Mesendoderm (in vitro differentiated cells): ENCODE measurements at regions not wholly inside any gene's neighbourhood (a gene's known extent, or its start where the extent isn't known, plus 50 kb on each side); places are given as distances from the start of the nearest gene placed in this dataset.
A peak's percentile ranks its signal among the peaks of the same experiment; 100 is the strongest.

Experiments used
- DNase-seq: peaks from one replicate; pipeline ENCODE4 v3.0.0; 2013
- H2AK5ac ChIP-seq: 2 replicates; pipeline ENCODE4 v1.6.1; 2013; ENCODE audit warnings: low read length, inconsistent platforms
- H2BK120ac ChIP-seq: 2 replicates; pipeline ENCODE4 v1.6.1; 2013; ENCODE audit warnings: low read depth, mild to moderate bottlenecking, low read length, moderate library complexity, mixed read lengths
- H2BK15ac ChIP-seq: replicated peaks from 2 replicates; pipeline ENCODE4 v1.6.1; 2013; ENCODE audit warnings: low read depth, mild to moderate bottlenecking, moderate library complexity
- H2BK5ac ChIP-seq: 2 replicates; pipeline ENCODE4 v1.6.1; 2013; ENCODE audit warnings: low read length, inconsistent platforms
- H3K18ac ChIP-seq: 2 replicates; pipeline ENCODE4 v1.6.1; 2013; ENCODE audit warnings: mild to moderate bottlenecking, low read length, mixed read lengths
- H3K23ac ChIP-seq: one replicate; pipeline ENCODE4 v1.6.1; 2013; ENCODE audit warnings: low read length
- H3K27ac ChIP-seq: 2 replicates; pipeline ENCODE4 v1.5.1; 2013; ENCODE audit warnings: low read depth, mild to moderate bottlenecking, inconsistent platforms, low read length, moderate library complexity
- H3K27me3 ChIP-seq: 2 replicates; pipeline ENCODE4 v1.6.1; 2013; ENCODE audit warnings: low read length, control low read depth, mild to moderate bottlenecking, inconsistent platforms; ENCODE audit not compliant: insufficient read depth, poor library complexity
- H3K36me3 ChIP-seq: 2 replicates; pipeline ENCODE4 v1.6.1; 2013; ENCODE audit warnings: low read length, inconsistent platforms; ENCODE audit not compliant: control insufficient read depth, insufficient read depth
- H3K4ac ChIP-seq: one replicate; pipeline ENCODE4 v1.6.1; 2013; ENCODE audit warnings: low read depth, mild to moderate bottlenecking, low read length, moderate library complexity
- H3K4me1 ChIP-seq: 2 replicates; pipeline ENCODE4 v1.6.1; 2013; ENCODE audit warnings: low read depth, low read length, inconsistent platforms; ENCODE audit not compliant: control insufficient read depth
- H3K4me2 ChIP-seq: 2 replicates; pipeline ENCODE4 v1.6.1; 2013; ENCODE audit warnings: low read length
- H3K4me3 ChIP-seq: 2 replicates; pipeline ENCODE4 v1.5.1; 2013; ENCODE audit warnings: mild to moderate bottlenecking, low read length
- H3K56ac ChIP-seq: one replicate; pipeline ENCODE4 v1.6.1; 2013; ENCODE audit warnings: low read length
- H3K79me1 ChIP-seq: 2 replicates; pipeline ENCODE4 v1.6.1; 2013; ENCODE audit warnings: low read length, inconsistent platforms
- H3K79me2 ChIP-seq: 2 replicates; pipeline ENCODE4 v1.6.1; 2013; ENCODE audit warnings: mild to moderate bottlenecking, low read length; ENCODE audit not compliant: control insufficient read depth, insufficient read depth
- H3K9ac ChIP-seq: 2 replicates; pipeline ENCODE4 v1.6.1; 2013; ENCODE audit warnings: low read length, inconsistent platforms
- H4K5ac ChIP-seq: one replicate; pipeline ENCODE4 v1.6.1; 2013; ENCODE audit warnings: low read length
- H4K8ac ChIP-seq: one replicate; pipeline ENCODE4 v1.6.1; 2013; ENCODE audit warnings: low read depth, mild to moderate bottlenecking, control low read depth, low read length, moderate library complexity
- WGBS: extraction: QIAGEN DNeasy Blood & Tissue Kit; methylation state at CpG from one replicate; pipeline ENCODE4 v1.1.7; 2013; ENCODE audit warnings: low lambda C conversion rate, missing lambda C conversion rate; ENCODE audit not compliant: insufficient coverage; ENCODE audit errors: extremely low coverage; 5-methylcytosine and 5-hydroxymethylcytosine counted together

DNA sequence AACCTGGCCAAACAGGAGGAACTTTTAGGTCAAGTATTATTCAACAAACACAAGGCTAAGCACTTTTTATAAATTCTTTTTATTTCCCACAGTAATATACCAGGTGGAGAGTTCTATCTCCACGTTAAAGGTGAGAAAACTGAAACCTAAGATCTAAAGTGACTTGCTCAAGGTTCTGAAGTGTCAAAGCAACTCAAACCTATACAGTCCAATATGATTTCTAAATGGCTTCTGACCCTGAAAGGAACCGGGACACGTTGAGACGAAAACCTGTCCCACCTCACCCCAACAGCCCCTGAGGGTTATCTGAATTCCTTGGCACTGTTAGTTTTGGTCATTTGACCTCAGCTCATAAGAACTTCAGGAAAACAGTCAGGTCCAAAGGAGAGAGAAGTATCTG, 814.5 kb upstream of the LRATD1 start:
- Histone ChIP-seq H4K5ac (no peak overlapping the region), H3K36me3 (no peaks in the 10 kb centered on the region), H4K8ac (no peak overlapping the region), H3K4ac (no peak overlapping the region), H3K4me2 (no peak overlapping the region), H3K23ac (no peak overlapping the region), H3K9ac (no peak overlapping the region), H2BK120ac (no peak overlapping the region), H3K18ac (no peak overlapping the region), H2BK5ac (no peak overlapping the region), H3K4me1 (peaks cover 2% of the 10 kb centered on the region), H3K79me2 (no peaks in the 10 kb centered on the region), H3K79me1 (no peaks in the 10 kb centered on the region), H2AK5ac (no peak overlapping the region), H3K27ac (no peak overlapping the region), H3K27me3 (peaks cover 3% of the 10 kb centered on the region), H2BK15ac (no peak overlapping the region), H3K56ac (no peak overlapping the region), H3K4me3 (no peak overlapping the region)
- DNase-seq: no peak
- no CpG with 5 or more reads among the region's 4 CpGs for WGBS

- Histone ChIP-seq H3K4me1 (peaks cover 3% of the 10 kb centered on the region), H3K27me3 (peaks cover 3% of the 10 kb centered on the region), H3K27ac (no peak overlapping the region), H3K79me1 (no peaks in the 10 kb centered on the region), H3K79me2 (no peaks in the 10 kb centered on the region), H2BK15ac (no peak overlapping the region), H3K18ac (no peak overlapping the region), H4K8ac (no peak overlapping the region), H3K4ac (no peak overlapping the region), H2BK5ac (no peak overlapping the region), H4K5ac (no peak overlapping the region), H3K4me3 (no peak overlapping the region), H3K23ac (no peak overlapping the region), H3K36me3 (no peaks in the 10 kb centered on the region), H2AK5ac (no peak overlapping the region), H3K9ac (no peak overlapping the region), H2BK120ac (no peak overlapping the region), H3K4me2 (no peak overlapping the region), H3K56ac (no peak overlapping the region)
- DNase-seq: peak; percentile 45
- no CpG with 5 or more reads among the region's 2 CpGs for WGBS
These were observed 812.6 kb upstream of the LRATD1 start for GRCh38 chr2:13819896-13820295.

- Histone ChIP-seq H3K27me3 (peaks cover 3% of the 10 kb centered on the region), H2BK120ac (no peak overlapping the region), H3K4me3 (no peak overlapping the region), H2BK5ac (no peak overlapping the region), H3K79me1 (no peaks in the 10 kb centered on the region), H3K4me2 (no peak overlapping the region), H3K23ac (no peak overlapping the region), H2AK5ac (no peak overlapping the region), H3K4ac (no peak overlapping the region), H3K56ac (no peak overlapping the region), H4K5ac (no peak overlapping the region), H3K36me3 (no peaks in the 10 kb centered on the region), H3K9ac (no peak overlapping the region), H3K18ac (no peak overlapping the region), H3K27ac (no peak overlapping the region), H2BK15ac (no peak overlapping the region), H4K8ac (no peak overlapping the region), H3K79me2 (no peaks in the 10 kb centered on the region), H3K4me1 (peaks cover 3% of the 10 kb centered on the region)
- no CpG with 5 or more reads among the region's 4 CpGs for WGBS
- DNase-seq: peak; percentile 10
These were observed 811.1 kb upstream of the LRATD1 start for GRCh38 chr2:13821255-13821880.

DNA sequence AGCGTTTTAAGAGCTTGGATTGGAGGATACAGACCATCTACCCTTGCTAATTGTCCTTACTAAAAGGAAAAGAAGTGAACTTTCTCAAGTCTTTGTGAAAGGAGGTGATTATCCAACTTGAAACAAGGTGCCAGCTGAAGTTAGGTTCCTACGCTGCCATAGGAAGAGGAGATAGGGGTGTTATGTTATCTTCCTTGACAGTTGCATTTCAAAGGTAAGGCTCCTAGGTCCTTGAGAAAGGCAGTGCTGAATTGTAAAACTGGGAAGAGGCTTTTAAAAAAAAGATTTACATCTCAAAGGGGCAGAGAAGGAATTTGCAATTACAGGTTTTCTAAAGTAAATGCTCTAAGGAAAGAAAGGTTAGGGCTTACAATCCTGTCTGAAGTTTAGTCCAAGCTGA, 810.2 kb upstream of the LRATD1 start:
- peaks cover 3% of the 10 kb centered on the region for H3K4me1 ChIP-seq
- H3K56ac ChIP-seq: no peak overlapping the region
- H3K4me3 ChIP-seq: no peak overlapping the region
- no peak overlapping the region for H3K23ac ChIP-seq
- H3K9ac ChIP-seq: no peak overlapping the region
- no peak overlapping the region for H3K27ac ChIP-seq
- H2BK120ac ChIP-seq: no peak overlapping the region
- H3K79me1 ChIP-seq: no peaks in the 10 kb centered on the region
- no peak overlapping the region for H4K8ac ChIP-seq
- no peak overlapping the region for H2BK5ac ChIP-seq
- H3K79me2 ChIP-seq: no peaks in the 10 kb centered on the region
- no peak overlapping the region for H2AK5ac ChIP-seq
- H3K18ac ChIP-seq: no peak overlapping the region
- no peak overlapping the region for H4K5ac ChIP-seq
- no peak overlapping the region for H3K4ac ChIP-seq
- no peaks in the 10 kb centered on the region for H3K36me3 ChIP-seq
- H2BK15ac ChIP-seq: no peak overlapping the region
- peaks cover 3% of the 10 kb centered on the region for H3K27me3 ChIP-seq
- DNase-seq: peak; percentile 85
- H3K4me2 ChIP-seq: no peak overlapping the region
- WGBS: no CpG with 5 or more reads among the region's 2 CpGs

- Histone ChIP-seq H3K79me1 (no peaks in the 10 kb centered on the region), H3K4ac (no peak overlapping the region), H3K9ac (no peak overlapping the region), H3K27ac (no peak overlapping the region), H3K4me1 (peaks cover 3% of the 10 kb centered on the region), H4K8ac (no peak overlapping the region), H2BK5ac (no peak overlapping the region), H2BK120ac (no peak overlapping the region), H3K79me2 (no peaks in the 10 kb centered on the region), H3K4me3 (no peak overlapping the region), H2BK15ac (no peak overlapping the region), H3K4me2 (no peak overlapping the region), H2AK5ac (no peak overlapping the region), H3K23ac (no peak overlapping the region), H3K56ac (no peak overlapping the region), H3K27me3 (no peaks in the 10 kb centered on the region), H3K36me3 (no peaks in the 10 kb centered on the region), H4K5ac (no peak overlapping the region), H3K18ac (no peak overlapping the region)
- DNase-seq: no peak
- WGBS: no CpG with 5 or more reads among the region's 5 CpGs
These were observed 806.1 kb upstream of the LRATD1 start for GRCh38 chr2:13826314-13826853.

- Histone ChIP-seq H3K9ac (no peak overlapping the region), H4K5ac (no peak overlapping the region), H3K18ac (no peak overlapping the region), H3K4me1 (no peaks in the 10 kb centered on the region), H2BK15ac (no peak overlapping the region), H3K36me3 (no peaks in the 10 kb centered on the region), H3K4ac (no peak overlapping the region), H3K23ac (no peak overlapping the region), H3K79me2 (no peaks in the 10 kb centered on the region), H3K79me1 (no peaks in the 10 kb centered on the region), H3K27ac (no peak overlapping the region), H3K27me3 (no peaks in the 10 kb centered on the region), H2AK5ac (no peak overlapping the region), H2BK120ac (no peak overlapping the region), H3K56ac (no peak overlapping the region), H4K8ac (no peak overlapping the region), H2BK5ac (no peak overlapping the region), H3K4me3 (no peak overlapping the region), H3K4me2 (no peak overlapping the region)
- WGBS: no CpG with 5 or more reads among the region's 6 CpGs
- DNase-seq: peak; percentile 3
These were observed 773.9 kb upstream of the LRATD1 start for GRCh38 chr2:13858626-13859025.
